Stimulated activated naive CD8-positive, alpha-beta T cell treated with anti-CD3 and anti-CD28 coated beads, Interleukin-15, Interleukin-2, amounts not matched to agents 100 ng/mL and 50 ng/mL, for 24 hours (primary cell): ENCODE measurements at regions not wholly inside any gene's neighbourhood (a gene's known extent, or its start where the extent isn't known, plus 50 kb on each side); places are given as distances from the start of the nearest gene placed in this dataset.

Source experiments
- H3K27ac Mint-ChIP-seq: one replicate; pipeline ENCODE4 v1.8.0; 2021; ENCODE audit warnings: mild to moderate bottlenecking, mixed read lengths
- H3K27me3 Mint-ChIP-seq: one replicate; pipeline ENCODE4 v1.8.0; 2021; ENCODE audit warnings: mixed read lengths
- H3K36me3 Mint-ChIP-seq: one replicate; pipeline ENCODE4 v1.8.0; 2021; ENCODE audit warnings: low read depth, mixed read lengths
- H3K4me1 Mint-ChIP-seq: one replicate; pipeline ENCODE4 v1.8.0; 2021; ENCODE audit warnings: low read depth, mixed read lengths
- H3K4me3 Mint-ChIP-seq: one replicate; pipeline ENCODE4 v1.8.0; 2021; ENCODE audit warnings: mild to moderate bottlenecking, mixed read lengths
- H3K9me3 Mint-ChIP-seq: one replicate; pipeline ENCODE4 v1.8.0; 2021; ENCODE audit warnings: mixed read lengths

DNA sequence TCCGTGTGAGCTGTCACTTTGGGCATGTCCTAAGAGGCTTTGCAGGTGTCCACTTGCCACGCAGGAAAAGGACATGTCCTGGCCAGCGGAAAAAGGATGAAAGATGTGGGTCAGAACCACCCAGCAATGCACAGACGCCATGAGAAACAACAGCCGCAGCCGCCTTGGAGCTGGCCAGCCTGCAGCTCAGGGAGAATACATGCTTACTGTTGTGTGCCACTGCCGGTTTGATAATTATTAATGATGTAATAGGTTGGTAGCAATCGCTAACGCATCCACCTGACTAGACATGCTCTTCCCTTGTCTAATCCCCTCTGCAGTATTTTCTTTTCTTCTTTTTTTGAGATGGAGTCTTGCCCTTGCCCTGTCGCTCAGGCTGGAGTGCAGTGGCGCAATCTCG lies 221.7 kb downstream of the HAUS1 start:
- Mint-ChIP-seq H3K36me3 (no peaks in the 10 kb centered on the region), H3K4me1 (peaks cover 4% of the 10 kb centered on the region), H3K27ac (no peak overlapping the region), H3K27me3 (peaks cover 4% of the 10 kb centered on the region), H3K4me3 (no peak overlapping the region), H3K9me3 (no peaks in the 10 kb centered on the region)

GRCh38 chr18:46329736-46330246 lies 225.6 kb downstream of the HAUS1 start:
- Mint-ChIP-seq H3K27ac (no peak overlapping the region), H3K4me3 (no peak overlapping the region), H3K4me1 (peaks cover 10% of the 10 kb centered on the region), H3K9me3 (no peaks in the 10 kb centered on the region), H3K27me3 (peaks cover 27% of the 10 kb centered on the region), H3K36me3 (no peaks in the 10 kb centered on the region)

- no peak overlapping the region for H3K27ac Mint-ChIP-seq
- peaks cover 43% of the 10 kb centered on the region for H3K27me3 Mint-ChIP-seq
Measured at GRCh38 chr18:46331316-46331715, 227.1 kb downstream of the HAUS1 start.

DNA sequence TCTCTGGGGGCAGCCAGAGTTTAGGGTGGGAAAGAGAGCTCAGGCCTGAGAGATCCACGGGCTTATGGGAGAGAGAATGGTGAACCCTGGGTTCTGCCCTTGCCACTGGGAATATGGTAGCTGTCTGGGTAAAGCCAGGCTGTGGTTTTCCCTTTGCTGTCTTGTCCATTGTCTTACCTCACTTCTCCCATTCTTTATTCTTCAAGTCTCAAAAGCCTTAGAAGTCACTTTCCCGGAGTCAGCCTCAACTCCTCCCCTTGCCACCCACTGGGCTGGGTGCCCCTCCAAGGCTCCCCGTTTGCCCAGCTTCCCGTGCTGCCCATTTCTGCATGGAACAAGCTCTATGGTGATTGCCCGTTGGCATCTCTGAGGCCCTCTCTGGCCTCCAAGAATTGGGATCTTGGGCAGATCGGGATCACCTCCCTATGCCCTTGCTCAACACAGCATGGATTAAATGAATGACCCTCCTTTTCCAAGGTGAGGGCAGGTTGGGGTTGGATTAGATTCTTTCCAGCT lies 228.2 kb downstream of the HAUS1 start:
- no peak overlapping the region for H3K4me3 Mint-ChIP-seq
- no peaks in the 10 kb centered on the region for H3K36me3 Mint-ChIP-seq
- H3K4me1 Mint-ChIP-seq, result peaks cover 25% of the 10 kb centered on the region
- peaks cover 52% of the 10 kb centered on the region for H3K27me3 Mint-ChIP-seq
- H3K9me3 Mint-ChIP-seq, result no peaks in the 10 kb centered on the region
- no peak overlapping the region for H3K27ac Mint-ChIP-seq

More at GRCh38 chr18:46331316-46331715, 227.1 kb downstream of the HAUS1 start:
- Mint-ChIP-seq H3K4me1 (peaks cover 23% of the 10 kb centered on the region), H3K4me3 (no peak overlapping the region), H3K9me3 (no peaks in the 10 kb centered on the region), H3K36me3 (no peaks in the 10 kb centered on the region)

GRCh38 chr18:46332921-46333341 lies 228.7 kb downstream of the HAUS1 start:
- Mint-ChIP-seq H3K4me3 (peak overlapping the region; percentile 47), H3K36me3 (no peaks in the 10 kb centered on the region), H3K27me3 (peaks cover 58% of the 10 kb centered on the region), H3K27ac (no peak overlapping the region), H3K4me1 (peaks cover 25% of the 10 kb centered on the region), H3K9me3 (no peaks in the 10 kb centered on the region)

GRCh38 chr18:46333431-46334135 lies 229.4 kb downstream of the HAUS1 start:
- no peaks in the 10 kb centered on the region for H3K36me3 Mint-ChIP-seq
- H3K9me3 Mint-ChIP-seq, result no peaks in the 10 kb centered on the region
- no peak overlapping the region for H3K27ac Mint-ChIP-seq
- H3K4me3 Mint-ChIP-seq, result peak overlapping the region; percentile 64
- peaks cover 64% of the 10 kb centered on the region for H3K27me3 Mint-ChIP-seq
- peaks cover 31% of the 10 kb centered on the region for H3K4me1 Mint-ChIP-seq

DNA sequence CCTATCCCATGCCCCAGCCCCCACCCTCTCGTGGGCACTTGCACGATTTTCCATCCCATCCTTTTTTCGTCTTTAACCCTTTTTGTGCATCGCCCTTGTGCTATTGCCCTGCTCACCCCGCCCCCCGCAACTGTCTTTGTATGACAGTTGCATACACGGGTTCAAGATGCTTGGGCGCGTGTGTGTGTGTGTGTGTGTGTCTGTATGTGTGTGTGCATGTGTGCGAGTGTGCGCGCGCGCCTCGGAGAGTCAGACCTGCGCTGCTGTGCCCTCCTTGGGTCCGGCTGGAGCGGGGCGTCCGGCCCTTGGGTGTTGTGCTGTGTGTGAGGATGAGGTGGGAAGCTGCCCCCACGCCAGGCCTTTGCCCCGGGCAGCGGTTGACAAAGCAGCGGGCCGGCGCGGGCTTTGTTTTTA lies 230.7 kb downstream of the HAUS1 start:
- peak overlapping the region; percentile 83 for H3K4me3 Mint-ChIP-seq
- H3K4me1 Mint-ChIP-seq, result peaks cover 35% of the 10 kb centered on the region
- no peaks in the 10 kb centered on the region for H3K36me3 Mint-ChIP-seq
- H3K9me3 Mint-ChIP-seq, result no peaks in the 10 kb centered on the region
- peaks cover 67% of the 10 kb centered on the region for H3K27me3 Mint-ChIP-seq
- peak overlapping the region; percentile 51 for H3K27ac Mint-ChIP-seq

DNA sequence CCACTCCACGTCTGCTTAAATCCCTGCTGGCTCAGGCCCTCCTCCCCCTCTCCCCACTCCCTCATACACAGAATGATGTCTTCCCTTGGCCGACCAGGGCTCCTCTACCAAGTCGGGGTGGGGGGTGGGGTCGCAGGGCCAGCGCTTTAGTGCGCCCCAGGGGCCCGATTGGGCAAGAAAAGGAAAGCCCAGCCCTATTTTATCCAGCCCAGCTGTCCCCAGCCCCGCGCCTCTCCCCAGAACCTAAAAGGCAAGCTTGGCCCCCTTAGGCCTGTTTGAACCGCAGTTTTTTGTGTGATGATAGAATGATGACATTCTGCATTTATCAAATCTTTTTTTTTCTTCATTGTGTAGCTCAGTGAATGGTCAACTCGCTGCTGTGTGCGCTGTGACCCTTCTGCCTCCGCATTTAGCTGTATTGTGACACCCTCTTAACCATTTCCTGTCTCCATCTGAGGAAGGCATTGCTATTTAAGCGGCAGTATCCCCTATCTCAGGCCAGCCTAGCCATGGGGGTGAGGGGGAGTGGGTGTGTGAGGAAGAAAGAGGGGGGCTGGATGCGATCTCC lies 231.4 kb downstream of the HAUS1 start:
- Mint-ChIP-seq H3K4me1 (peaks cover 37% of the 10 kb centered on the region), H3K27ac (no peak overlapping the region), H3K9me3 (no peaks in the 10 kb centered on the region), H3K4me3 (peak overlapping the region; percentile 83), H3K36me3 (no peaks in the 10 kb centered on the region), H3K27me3 (peaks cover 69% of the 10 kb centered on the region)

DNA sequence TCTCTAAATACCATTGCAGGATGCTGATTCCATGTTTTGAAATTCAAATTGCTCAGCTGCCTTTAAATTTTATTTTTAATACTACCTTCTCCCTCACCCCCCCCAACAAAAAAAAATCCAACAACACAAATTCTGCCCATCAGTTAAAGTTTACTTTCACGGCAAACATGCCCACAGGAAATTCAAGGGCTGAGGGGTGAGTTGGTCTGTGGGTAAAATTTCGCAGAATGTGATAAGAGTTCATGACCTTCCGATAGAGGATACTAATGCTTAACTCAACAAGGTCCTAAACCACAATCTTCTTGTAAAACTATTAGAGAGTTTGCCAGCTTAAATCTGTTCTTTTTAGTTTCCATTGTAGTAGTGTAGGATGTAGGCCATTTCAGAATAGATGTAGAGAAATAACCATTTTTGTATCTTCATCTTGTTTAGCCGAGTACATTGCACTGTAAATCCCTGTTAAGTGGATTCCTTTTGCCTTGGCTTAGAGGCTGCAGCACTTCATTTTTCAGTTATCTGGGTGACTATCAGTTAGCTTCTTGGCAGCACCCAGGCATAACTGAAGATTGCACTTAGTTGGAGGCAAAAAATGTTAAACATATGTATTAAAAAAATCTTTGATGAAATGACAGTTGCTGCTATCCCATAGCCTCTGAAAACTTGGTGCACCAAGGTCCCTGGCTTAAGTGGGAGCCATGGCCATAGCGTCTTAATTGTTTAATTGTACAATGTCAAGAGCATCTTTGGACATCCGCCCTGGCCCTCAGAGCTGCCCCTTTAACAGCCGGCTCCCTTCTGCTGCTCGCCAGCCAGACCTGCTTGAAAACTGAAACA lies 232.3 kb downstream of the HAUS1 start:
- H3K27ac Mint-ChIP-seq, result no peak overlapping the region
- H3K9me3 Mint-ChIP-seq, result no peaks in the 10 kb centered on the region
- no peaks in the 10 kb centered on the region for H3K36me3 Mint-ChIP-seq
- H3K4me3 Mint-ChIP-seq, result peak overlapping the region; percentile 70
- peaks cover 39% of the 10 kb centered on the region for H3K4me1 Mint-ChIP-seq
- peaks cover 69% of the 10 kb centered on the region for H3K27me3 Mint-ChIP-seq

DNA sequence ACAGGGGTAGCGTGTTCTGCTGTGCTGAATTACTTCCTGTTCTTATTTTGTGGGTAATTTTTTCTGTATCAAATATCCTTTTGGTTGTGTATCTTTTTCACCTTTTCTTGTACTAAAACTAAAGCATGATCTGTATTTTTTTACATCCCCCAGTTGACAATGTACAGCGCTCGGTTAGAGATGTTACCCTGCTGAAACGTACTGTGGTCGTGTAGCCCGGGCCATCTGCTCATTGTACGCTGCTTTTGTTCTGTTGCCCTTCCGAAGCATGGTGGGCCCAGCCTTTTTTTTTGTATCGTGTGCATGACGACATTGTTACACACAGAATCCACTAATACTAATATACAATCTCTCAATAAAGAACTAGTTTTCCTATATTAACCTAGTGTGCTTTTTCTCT lies 233.1 kb downstream of the HAUS1 start:
- peaks cover 62% of the 10 kb centered on the region for H3K27me3 Mint-ChIP-seq
- no peaks in the 10 kb centered on the region for H3K36me3 Mint-ChIP-seq
- no peak overlapping the region for H3K27ac Mint-ChIP-seq
- H3K9me3 Mint-ChIP-seq, result no peaks in the 10 kb centered on the region
- no peak overlapping the region for H3K4me3 Mint-ChIP-seq
- H3K4me1 Mint-ChIP-seq, result peaks cover 39% of the 10 kb centered on the region

DNA sequence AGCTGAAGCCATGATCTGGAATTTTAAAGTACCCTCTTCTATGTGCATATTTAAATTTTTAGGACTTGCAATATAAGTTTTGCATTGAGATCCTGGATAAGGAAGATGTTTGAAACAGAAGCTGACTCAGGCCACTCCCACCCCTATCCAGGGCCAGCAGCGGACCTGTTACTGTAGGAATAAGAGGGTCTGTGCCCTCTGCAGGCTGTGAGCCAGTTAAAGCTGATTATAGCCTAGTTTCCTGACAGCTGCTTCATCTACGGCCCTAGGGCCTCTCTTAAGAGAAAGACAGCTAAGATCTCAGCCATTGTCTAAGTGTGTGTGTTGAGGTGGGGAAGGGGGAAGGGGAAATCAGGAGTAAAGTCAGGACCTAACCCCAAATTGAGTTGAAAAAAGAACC lies 234.0 kb downstream of the HAUS1 start:
- no peak overlapping the region for H3K4me3 Mint-ChIP-seq
- peaks cover 54% of the 10 kb centered on the region for H3K27me3 Mint-ChIP-seq
- no peaks in the 10 kb centered on the region for H3K9me3 Mint-ChIP-seq
- no peak overlapping the region for H3K27ac Mint-ChIP-seq
- no peaks in the 10 kb centered on the region for H3K36me3 Mint-ChIP-seq
- H3K4me1 Mint-ChIP-seq, result peaks cover 39% of the 10 kb centered on the region

DNA sequence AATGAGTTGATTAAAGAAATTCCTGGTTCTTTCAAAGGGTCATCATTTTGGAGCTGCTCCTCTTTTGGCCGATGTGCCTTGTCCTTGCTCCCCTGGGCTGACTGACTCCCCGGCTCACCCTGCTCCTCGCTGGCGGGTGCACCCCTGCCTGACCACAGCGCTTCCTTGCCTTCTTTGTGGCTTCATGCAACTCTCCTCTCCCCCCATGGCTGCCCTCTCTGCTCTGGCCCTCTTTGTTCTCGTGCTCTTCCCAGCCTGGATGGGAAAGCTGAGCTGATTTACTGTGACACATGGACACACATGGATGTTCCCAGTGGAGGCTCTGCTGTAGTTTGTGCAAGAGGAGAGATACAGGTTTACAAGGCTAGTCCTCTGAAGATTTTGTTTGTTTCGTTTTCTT lies 234.6 kb downstream of the HAUS1 start:
- H3K4me1 Mint-ChIP-seq, result peaks cover 42% of the 10 kb centered on the region
- H3K27ac Mint-ChIP-seq, result peak overlapping the region; percentile 56
- H3K36me3 Mint-ChIP-seq, result no peaks in the 10 kb centered on the region
- peak overlapping the region; percentile 50 for H3K4me3 Mint-ChIP-seq
- H3K9me3 Mint-ChIP-seq, result no peaks in the 10 kb centered on the region
- peaks cover 51% of the 10 kb centered on the region for H3K27me3 Mint-ChIP-seq

DNA sequence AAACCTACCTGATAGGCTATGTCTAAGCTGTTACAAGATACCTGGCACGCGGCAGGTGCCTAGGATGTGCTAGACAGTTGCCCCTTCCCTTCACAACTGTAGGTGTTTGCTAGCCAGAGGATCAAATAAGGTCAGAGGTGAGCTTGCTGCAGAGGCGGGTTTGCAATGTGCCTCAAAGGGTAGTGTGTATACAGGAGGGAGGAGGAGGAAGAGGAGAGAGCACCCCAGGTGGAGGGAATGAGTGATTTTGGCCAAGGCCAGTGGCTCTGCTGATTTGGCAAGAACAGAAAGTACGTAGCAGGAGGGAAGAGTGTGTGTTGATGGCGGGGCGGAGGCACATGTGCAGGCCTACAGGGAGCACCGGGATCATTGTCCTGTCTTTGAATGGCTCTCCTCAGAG lies 236.5 kb downstream of the HAUS1 start:
- no peaks in the 10 kb centered on the region for H3K9me3 Mint-ChIP-seq
- no peak overlapping the region for H3K4me3 Mint-ChIP-seq
- no peak overlapping the region for H3K27ac Mint-ChIP-seq

DNA sequence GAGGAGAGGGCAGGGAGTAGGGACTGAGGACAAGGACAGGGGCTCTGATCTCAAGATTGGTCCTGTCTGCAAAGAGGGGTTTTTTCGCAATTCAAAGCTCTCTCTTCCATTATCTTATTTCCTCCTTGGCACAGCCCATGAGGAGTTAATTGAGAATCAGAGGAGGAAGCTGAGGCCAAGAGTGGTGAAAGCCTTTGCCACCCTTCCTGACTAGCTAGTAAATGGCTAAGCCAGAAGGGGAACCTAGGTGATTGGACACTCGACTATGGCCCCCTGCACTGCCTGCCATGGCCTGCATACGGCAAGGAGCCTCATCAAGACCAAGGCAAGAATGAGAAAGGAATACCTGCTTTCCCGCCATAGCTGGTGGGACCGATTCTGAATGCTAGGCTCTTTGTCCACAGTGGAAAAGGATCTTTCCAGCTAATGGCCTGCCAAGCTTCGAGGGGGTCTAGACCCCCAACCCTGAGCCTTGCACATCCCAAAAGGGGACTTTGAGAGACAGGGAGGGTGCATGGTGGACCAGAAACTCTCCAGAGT lies 237.9 kb downstream of the HAUS1 start:
- H3K4me1 Mint-ChIP-seq, result peaks cover 36% of the 10 kb centered on the region
- no peak overlapping the region for H3K27ac Mint-ChIP-seq
- H3K36me3 Mint-ChIP-seq, result no peaks in the 10 kb centered on the region
- peaks cover 24% of the 10 kb centered on the region for H3K27me3 Mint-ChIP-seq
- no peaks in the 10 kb centered on the region for H3K9me3 Mint-ChIP-seq
- H3K4me3 Mint-ChIP-seq, result no peak overlapping the region

More for the DNA sequence above, 236.5 kb downstream of the HAUS1 start:
- peaks cover 37% of the 10 kb centered on the region for H3K27me3 Mint-ChIP-seq
- no peaks in the 10 kb centered on the region for H3K36me3 Mint-ChIP-seq
- peaks cover 40% of the 10 kb centered on the region for H3K4me1 Mint-ChIP-seq
